ENCODE measurements at regions not wholly inside any gene's neighbourhood (a gene's known extent, or its start where the extent isn't known, plus 50 kb on each side); places are given as distances from the start of the nearest gene placed in this dataset.
"Not testable (repeated sequence)": the region's sequence is repeated elsewhere in the genome, so short reads cannot be mapped to it uniquely, and the experiment has no call there.

GRCh38 chr5:126053630-126054029, 369.6 kb upstream of the GRAMD2B start:
- DNase-seq (ENCODE audit: low read depth): no peak

- no peak for DNase-seq (ENCODE audit: low read depth)
Measured at GRCh38 chr5:126054577-126055347, 368.4 kb upstream of the GRAMD2B start.

- DNase-seq (ENCODE audit: low read depth): no peak
Measured at GRCh38 chr5:126055348-126055729, 367.9 kb upstream of the GRAMD2B start.

GRCh38 chr5:126056352-126056751, 366.9 kb upstream of the GRAMD2B start:
- no peak for DNase-seq (ENCODE audit: low read depth)

- no peak for DNase-seq (ENCODE audit: low read depth)
Measured at GRCh38 chr5:126056851-126057622, 366.2 kb upstream of the GRAMD2B start.

GRCh38 chr5:126058392-126058791, 364.8 kb upstream of the GRAMD2B start:
- DNase-seq (ENCODE audit: low read depth): not testable (repeated sequence)

DNA sequence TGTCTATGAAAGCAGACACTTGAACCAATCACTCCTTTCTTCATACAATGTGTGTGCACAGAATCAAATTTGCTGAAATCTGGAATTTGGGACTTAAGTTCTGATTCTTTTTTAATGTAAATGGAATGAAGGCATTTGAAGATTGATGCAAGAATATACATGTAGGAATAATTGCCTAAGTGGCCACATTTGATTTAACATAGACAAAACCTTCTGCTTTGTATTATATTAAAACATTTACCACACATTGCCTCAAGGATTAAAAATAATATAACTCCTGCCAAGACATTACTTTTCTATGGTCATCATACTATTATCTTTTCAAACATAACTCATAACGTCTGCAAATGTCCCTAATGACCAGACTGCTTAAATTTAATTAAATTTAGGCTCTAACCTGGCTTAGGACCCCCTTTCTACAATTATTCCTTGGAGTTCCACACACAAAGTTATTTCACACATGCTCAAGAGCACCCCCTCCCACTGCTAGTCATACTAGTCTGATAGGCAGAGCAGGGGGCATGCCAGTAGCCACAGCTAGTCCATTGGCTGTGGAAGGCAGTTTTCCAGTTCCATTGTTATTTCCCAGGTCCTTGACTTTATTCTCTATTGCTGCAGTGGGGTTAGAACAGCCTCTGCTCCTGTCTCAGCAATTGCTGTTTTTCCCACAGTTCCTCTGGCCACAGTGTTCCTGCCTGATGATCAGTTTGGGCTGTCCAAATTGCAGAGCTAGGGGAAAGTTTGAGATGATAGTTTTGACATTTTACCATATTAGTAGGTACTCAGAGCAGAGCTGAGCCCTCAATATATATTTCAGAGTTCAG, 360.6 kb upstream of the GRAMD2B start:
- DNase-seq (ENCODE audit: low read depth): no peak

DNA sequence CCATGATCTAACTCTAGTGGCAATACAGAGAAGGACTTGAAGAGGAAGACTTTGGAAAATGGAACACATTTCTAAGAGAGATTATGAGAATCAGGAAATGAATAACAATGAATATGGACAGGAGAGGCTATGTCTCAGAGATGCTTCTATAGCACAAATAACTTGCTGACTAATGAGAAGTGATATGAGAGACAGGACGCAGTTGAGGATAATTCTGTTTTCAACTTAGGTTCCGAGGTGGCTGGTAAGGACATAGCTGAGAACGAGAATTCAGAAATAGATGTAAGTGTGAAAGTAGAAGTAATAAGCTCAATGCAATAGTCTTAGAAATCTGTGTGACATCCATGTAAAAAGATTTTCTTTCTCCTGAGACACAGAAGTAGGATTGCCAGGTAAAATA, 358.1 kb upstream of the GRAMD2B start:
- DNase-seq (ENCODE audit: low read depth): no peak

GRCh38 chr5:126066836-126067235, 356.4 kb upstream of the GRAMD2B start:
- DNase-seq (ENCODE audit: low read depth): no peak

- no peak for DNase-seq (ENCODE audit: low read depth)
Measured at GRCh38 chr5:126067404-126067803, 355.8 kb upstream of the GRAMD2B start.

- no peak for DNase-seq (ENCODE audit: low read depth)
Measured at GRCh38 chr5:126069329-126069728, 353.9 kb upstream of the GRAMD2B start.

DNA sequence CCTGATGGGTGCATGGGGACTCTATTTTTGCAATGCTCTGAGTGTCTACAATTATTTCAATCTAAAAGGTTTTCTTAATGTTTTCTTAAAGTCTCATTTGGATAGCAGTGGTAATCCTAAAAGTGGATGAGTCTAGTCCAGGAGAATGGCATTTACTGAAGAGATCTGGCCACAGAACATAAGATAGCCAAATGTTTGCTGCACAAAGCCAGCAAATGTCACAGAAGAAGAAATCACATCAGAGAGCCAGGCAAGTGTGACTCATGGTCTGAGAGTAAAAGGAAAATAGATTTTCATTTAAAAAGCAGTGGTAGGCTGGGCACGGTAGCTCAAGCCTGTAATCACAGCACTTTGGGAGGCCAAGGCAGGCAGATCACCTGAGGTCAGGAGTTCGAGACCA, 352.7 kb upstream of the GRAMD2B start:
- peak; percentile 64 for DNase-seq (ENCODE audit: low read depth)

- no peak for DNase-seq (ENCODE audit: low read depth)
Measured at GRCh38 chr5:126074538-126074937, 348.7 kb upstream of the GRAMD2B start.

DNA sequence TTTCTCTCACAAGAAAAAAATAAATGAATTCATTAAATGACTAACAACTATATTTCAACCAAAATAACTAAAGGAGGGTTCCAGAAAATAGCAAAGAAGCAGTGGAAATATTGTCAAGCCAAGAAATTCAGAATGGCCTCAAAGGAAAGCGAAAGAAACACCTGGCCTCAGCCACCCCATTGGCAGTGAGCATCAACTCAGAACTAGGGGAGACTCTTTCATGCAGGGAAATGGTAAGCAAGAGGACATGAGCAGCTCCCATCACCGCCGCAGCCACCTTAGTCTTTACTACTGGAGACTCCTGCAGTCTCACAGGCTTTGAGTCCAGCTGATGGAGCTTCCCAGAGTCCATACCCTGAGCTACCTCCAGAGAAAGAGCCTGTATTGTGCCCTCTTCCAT, 343.9 kb upstream of the GRAMD2B start:
- DNase-seq (ENCODE audit: low read depth): no peak

DNA sequence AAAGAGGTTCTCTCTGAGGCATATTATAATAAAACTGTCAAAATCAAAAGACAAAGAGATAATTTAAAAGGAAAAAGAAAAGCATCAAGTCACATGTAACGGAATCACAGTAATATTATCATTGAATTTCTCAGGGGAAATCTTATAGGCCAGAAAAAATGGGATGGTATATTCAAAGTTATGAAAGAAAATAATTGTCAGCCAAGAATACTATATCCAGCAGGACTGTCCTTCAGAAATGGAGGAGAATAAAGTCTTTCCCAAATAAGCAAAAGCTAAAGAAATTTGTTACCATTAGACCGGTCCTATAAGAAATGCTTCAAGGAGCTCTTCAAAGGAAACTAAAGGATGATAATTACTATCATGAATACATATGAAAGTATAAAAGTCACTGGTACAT, 342.0 kb upstream of the GRAMD2B start:
- DNase-seq (ENCODE audit: low read depth): no peak

DNA sequence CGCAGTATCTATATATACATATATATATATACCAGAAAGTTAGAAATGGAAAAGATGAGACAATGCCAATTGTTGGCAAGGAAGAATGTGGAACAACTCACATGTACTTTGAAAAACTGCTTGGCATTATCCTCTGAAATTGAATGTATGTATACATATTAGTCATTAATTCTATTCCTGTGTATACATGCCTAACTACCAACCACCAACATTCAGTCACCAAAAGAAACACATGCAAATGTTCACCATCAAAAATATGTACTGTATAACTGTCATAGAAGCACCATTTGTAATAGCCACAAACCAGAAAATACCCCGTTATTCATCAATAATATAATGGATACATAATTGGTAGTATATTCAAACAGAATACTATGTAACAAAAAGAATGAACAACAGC, 330.2 kb upstream of the GRAMD2B start:
- no peak for DNase-seq (ENCODE audit: low read depth)

DNA sequence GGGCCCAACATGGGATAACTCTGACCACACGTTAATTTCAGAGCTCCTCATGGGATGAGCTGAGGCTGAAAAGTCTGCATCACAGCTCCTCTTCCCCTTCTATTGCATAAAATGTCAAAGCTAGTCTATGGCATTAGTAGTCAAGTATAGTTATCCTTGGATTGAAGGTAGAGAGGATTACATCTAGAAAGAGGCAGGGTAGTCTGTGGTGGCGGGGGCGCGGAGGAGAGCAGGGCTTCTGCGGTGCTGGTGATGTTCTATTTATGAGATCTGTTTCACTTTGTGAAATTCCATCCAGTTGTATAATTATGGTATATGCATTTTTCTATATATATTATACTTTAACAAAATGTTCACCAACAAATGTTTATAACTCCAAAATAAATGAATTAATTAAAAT, 329.5 kb upstream of the GRAMD2B start:
- DNase-seq (ENCODE audit: low read depth): no peak

DNA sequence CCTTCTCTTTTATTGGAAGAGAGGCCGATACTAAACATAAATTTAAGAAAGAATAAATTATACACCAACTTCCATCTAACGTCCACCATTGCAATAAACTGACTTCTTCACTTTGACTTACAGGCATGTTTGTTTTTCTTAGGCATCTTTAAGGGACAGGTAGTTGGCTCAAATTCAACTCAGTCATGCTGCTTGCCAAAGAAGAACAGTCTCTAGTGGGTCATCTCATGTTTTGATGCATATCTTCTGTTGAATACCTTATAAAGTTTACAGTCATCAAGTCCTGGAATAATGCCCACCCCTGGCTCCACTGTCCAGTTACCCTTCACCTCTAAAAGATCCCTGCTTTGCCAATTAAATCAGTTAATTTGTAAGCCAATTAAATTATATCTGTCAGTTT, 328.2 kb upstream of the GRAMD2B start:
- DNase-seq (ENCODE audit: low read depth): no peak

GRCh38 chr5:126096442-126097006, 326.7 kb upstream of the GRAMD2B start:
- DNase-seq (ENCODE audit: low read depth): no peak

GRCh38 chr5:126097876-126098275, 325.3 kb upstream of the GRAMD2B start:
- no peak for DNase-seq (ENCODE audit: low read depth)

DNA sequence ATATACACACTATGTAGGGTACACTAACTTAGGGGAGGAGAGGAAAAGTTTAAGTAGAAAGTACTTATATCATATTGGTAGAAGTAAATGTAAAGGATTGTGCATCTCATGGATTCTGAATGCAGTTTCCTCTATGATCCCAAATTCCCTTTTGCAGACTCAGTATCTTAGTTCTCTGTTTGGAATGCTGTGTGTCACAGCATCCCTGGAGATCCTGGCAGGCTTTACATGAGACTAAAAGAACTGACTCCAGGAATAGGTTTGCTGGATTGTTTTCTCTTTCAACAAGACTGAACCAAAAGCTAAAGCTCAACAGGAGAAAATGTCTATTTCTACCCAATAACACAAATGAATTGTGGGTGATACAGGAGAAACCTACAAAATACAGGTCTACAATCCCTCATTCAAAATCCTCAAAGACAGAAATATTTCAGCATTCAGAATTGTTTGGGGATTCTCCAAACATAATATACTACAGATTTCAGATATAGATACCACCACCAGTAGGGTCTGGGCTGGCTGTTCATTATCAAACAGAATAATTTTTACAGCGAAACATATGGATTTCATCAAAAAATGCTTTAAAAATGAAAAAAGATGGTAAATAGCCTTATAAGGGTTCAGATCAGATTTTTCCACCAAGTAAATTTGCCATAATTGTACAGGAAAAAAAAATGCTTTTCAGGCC, 324.7 kb upstream of the GRAMD2B start:
- peak; percentile 83 for DNase-seq (ENCODE audit: low read depth)

GRCh38 chr5:126099077-126099476, 324.1 kb upstream of the GRAMD2B start:
- DNase-seq (ENCODE audit: low read depth): no peak
